NCI-H2107 treated with DMSO at 0.1 percent for 48 hours (cell line): ENCODE measurements at regions not wholly inside any gene's neighbourhood (a gene's known extent, or its start where the extent isn't known, plus 50 kb on each side); places are given as distances from the start of the nearest gene placed in this dataset.
"Not testable (repeated sequence)": the region's sequence is repeated elsewhere in the genome, so short reads cannot be mapped to it uniquely, and the experiment has no call there.

Experiments
- DNase-seq: peaks from one replicate; lab custom pipeline; 2025; ENCODE audit not compliant: unreplicated experiment; lab: John Stamatoyannopoulos, UW

DNA sequence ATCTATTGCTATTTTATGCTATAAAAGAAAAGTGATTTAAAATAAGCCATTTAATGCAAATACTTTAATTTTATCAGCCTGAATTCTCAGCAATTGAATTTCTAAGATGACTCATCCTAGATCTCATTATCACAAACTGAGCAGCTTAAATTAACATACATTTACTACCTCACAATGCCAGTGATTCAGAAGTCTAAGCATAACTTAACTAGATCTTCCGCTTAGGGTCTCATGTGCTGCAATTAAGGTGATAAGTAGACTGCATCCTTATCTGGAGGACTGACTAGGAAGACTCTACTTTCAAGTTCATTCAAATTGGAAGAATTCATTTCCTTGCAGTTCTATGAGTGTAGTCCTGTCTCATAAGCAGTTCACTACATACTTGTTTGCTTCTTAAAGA is 286.6 kb downstream of the COL11A1 start:
- DNase-seq = no peak

DNA sequence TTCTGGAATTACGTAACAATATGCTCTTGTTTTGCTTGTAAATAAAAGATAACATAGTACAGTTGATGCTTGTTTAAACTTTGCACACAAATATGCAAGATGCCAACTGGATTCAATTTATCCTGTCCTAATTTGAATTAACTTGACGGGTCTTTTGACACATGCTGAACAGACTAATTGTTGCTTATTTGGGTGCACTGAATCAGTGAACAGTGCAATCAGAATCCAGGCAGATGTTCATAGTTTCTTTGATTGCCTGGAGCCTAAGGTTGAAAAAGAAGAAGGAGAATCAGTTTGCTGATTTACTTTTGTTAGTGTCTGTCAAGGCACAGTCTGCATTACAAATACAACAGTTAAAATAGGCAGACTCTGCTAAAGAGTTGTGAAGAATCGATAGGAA is 307.9 kb downstream of the COL11A1 start:
- no peak for DNase-seq

DNA sequence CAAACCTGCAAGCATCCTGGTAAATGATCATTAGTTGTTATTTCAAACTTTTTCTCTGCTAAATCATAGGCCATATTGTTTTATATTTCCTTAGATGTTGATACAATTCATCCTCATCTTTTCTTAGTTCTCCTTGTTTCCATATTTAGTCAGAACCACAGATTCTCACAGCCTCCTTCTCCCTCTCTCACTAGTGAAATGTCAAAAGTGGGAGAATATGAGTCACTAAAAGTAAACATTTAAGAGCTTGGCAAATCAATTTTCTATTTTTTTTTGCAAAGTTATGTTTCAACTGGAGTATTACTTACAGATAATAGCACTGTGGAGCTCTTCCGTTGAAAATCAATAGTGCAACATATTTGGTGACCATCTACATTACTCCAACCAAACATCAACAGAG is 308.8 kb downstream of the COL11A1 start:
- no peak for DNase-seq

- DNase-seq = no peak
These were observed 309.6 kb downstream of the COL11A1 start for GRCh38 chr1:102798718-102799117.

- no peak for DNase-seq
These were observed 311.9 kb downstream of the COL11A1 start for GRCh38 chr1:102796429-102796828.

DNA sequence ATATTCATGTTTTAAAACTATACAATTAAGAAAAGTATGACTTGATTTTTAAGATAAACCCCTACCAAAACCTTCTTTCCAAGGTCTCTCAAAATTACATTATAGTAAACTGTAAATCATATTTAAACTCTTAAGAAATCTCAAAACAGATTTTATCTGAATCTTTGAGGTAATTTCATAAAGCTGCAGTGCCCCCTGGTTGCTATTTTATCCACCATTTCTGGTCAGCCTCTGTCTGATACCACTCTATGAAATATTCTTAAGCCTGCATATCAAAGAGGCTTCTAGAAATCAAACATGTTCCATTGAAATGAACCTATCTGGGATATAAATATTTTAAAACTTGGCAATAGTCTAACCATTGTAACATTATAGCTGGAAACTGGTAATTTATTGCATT is 317.3 kb downstream of the COL11A1 start:
- DNase-seq = no peak

DNA sequence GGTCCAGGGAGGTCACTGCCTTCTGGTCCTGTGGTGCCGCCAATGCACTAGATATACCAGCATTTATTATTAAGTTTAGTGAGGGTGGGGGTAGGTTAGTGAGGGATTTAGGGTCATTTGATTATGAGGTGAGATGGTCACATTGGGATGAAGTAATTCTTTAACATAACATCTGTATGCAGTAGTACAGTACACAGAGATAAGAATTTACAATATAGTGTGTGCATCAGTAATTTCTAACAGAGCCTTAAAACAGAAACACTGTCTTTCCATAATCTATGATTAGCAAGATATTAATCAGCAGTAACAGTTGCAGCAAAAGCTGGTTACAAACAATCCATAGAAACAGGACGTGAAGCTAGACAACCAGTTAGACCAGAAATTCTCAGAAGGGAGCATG is 318.4 kb downstream of the COL11A1 start:
- DNase-seq = not testable (repeated sequence)

- DNase-seq = no peak
These were observed 324.8 kb downstream of the COL11A1 start for GRCh38 chr1:102783487-102783886.

GRCh38 chr1:102782144-102782543 is 326.2 kb downstream of the COL11A1 start:
- no peak for DNase-seq

GRCh38 chr1:102776071-102776470 is 332.3 kb downstream of the COL11A1 start:
- DNase-seq = peak; percentile 86

- peak; percentile 17 for DNase-seq
These were observed 335.5 kb downstream of the COL11A1 start for GRCh38 chr1:102772831-102773230.

GRCh38 chr1:102758418-102758817 is 349.9 kb downstream of the COL11A1 start:
- no peak for DNase-seq

GRCh38 chr1:102757363-102757762 is 351.0 kb downstream of the COL11A1 start:
- no peak for DNase-seq

DNA sequence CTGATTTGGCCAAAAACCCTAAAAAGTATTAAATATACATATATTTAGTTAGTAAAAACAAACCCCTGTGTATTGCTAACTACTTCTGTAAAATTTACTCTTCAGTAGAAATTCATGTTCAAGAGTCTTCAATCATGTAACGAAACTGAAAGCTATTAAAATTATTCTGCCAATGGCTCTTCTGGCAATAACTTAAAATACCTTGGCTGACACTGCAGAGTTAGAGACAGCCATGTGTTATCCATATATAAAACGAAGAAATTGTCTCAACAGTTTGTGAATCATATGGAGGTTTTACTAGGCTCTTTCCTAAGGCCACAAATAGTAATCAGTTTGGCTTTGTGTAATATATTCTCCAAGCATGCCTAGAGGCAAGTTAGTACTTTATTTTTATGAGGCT is 357.2 kb downstream of the COL11A1 start:
- DNase-seq = no peak

GRCh38 chr1:102742426-102742825 is 365.9 kb downstream of the COL11A1 start:
- DNase-seq = no peak

GRCh38 chr1:102733491-102734236 is 374.7 kb downstream of the COL11A1 start:
- DNase-seq = no peak

GRCh38 chr1:102732927-102733326 is 375.4 kb downstream of the COL11A1 start:
- no peak for DNase-seq

DNA sequence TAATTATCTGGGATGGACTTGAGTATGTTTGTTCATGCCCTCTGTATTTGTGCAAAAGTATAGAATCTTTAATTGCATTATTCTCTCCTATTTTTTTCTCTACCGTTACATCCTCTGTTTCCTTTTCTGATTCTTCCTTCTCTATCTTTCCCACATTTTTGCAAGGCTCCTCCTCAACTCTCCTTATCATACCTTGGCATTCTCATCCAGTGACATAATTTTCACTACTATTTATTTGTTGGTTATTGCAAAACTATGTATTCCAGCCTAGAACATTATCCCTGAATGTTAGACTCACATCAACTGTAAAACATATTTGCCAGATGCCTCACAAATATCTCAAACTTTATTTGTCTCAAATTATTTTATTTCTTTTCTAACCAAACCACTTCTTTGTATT is 381.9 kb downstream of the COL11A1 start:
- DNase-seq = no peak

- DNase-seq = no peak
These were observed 383.6 kb downstream of the COL11A1 start for GRCh38 chr1:102724741-102725140.

DNA sequence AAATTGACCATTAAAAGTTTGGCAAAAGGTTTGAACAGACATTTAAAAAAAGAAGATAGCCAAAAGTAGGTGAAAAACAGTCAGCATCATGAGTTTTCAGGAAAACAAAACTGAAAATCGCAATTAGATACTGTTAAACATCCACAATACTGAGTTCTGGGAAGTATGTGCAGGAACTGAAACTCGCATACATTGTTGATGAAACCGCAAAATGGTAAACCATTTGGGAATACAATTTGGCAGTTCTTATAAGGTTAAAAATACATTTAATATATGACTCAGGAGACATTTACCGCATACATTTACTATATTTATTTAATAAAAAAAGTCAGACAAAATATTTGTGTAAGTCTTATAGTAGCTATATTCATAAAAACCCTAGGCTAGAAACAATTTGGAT is 393.2 kb downstream of the COL11A1 start:
- DNase-seq = no peak

DNA sequence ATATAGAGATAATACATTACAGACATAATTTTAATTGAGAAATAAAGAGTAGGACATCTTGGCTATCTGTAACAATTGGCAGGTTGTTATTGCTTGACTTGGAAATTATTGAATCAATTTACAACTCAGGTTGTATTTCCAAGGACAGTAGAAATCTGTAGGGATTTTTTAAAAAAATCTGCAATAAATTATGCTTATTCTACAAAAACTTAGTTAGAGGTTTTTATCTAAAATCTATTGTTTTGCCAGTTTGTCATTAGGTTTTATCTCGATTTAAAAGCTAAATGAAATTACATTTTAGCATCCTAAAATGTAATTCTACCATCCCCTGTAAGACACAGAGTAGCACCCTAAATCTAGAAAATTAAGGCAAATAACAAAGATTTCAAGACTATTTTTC is 408.8 kb downstream of the COL11A1 start:
- no peak for DNase-seq

DNA sequence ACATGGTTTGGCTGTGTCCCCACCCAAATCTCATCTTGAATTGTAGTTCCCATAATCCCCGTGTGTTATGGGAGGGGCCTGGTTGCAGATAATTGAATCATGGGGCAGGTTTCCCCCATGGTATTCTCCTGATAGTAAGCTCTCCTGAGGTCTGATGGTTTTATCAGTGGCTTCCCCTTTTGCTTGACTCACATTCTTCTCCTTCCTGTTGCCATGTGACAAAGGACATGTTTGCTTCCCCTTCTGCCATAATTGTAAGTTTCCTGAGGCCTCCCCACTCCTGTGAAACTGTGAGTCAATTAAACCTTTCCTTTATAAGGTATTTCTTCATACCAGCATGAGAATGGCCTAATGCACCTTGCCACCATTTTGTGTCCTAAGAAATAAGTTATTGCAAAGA is 415.0 kb downstream of the COL11A1 start:
- no peak for DNase-seq

DNA sequence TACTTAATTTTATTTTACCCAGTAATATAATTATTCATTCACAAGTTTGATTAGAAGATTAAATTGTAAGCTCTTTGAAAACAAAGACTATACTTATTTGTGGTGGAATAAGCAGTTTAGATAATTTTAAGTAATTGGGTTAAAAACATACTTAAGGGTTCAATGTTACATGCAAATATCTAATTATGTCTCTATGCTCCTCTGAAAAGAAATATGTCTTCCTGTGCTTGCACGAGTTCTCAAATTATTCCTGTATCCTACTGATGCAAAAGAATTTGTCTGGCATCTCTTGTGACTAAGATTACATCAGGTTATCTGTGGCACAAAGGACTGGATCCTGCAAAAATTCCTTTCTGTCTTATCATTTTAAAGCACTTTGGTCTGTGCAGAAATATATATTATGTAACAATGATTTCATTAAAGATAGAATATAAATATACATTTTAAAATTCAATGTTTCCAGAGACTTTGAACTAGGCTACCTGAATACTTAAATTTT is 416.7 kb downstream of the COL11A1 start:
- DNase-seq = no peak
